Naive thymus-derived CD4-positive, alpha-beta T cell (primary cell): ENCODE measurements at regions not wholly inside any gene's neighbourhood (a gene's known extent, or its start where the extent isn't known, plus 50 kb on each side); places are given as distances from the start of the nearest gene placed in this dataset.
A peak's percentile ranks its signal among the peaks of the same experiment; 100 is the strongest.

ENCODE experiments used
- ATAC-seq: fragments of 150-1000 bp; cut with Tn5 transposase; 2 replicates; pipeline ENCODE4 v1.10.0; 2021; ENCODE audit warnings: mild to moderate bottlenecking, moderate library complexity
- CTCF ChIA-PET: fragments of 350-600 bp; sonication (Branson Sonifier 250); formaldehyde crosslinking; loops from one replicate; lab custom pipeline; 2021; ENCODE audit warnings: antibody characterized with exemption; lab: Charles Lee
- POLR2A ChIA-PET: fragments of 350-600 bp; sonication (Branson Sonifier 250); formaldehyde crosslinking; loops from one replicate; lab custom pipeline; 2021; ENCODE audit warnings: antibody characterized with exemption, inconsistent platforms; lab: Charles Lee
- DNase-seq, 9 donors: peaks; one replicate each; pipeline versions ENCODE4 v3.0.0 to v3.0.0-alpha.2; 2020 to 2022; ENCODE audit warnings: mixed read lengths in 1 of 9
- H3K27ac ChIP-seq: one replicate; pipeline ENCODE4 v1.7.0; 2013; ENCODE audit warnings: mild to moderate bottlenecking, low read depth, low read length, moderate library complexity
- H3K27me3 ChIP-seq, 2 donors: one replicate each; pipeline ENCODE4 v1.7.0; 2013; ENCODE audit warnings: low read length in 2 of 2, mild to moderate bottlenecking in 2 of 2, moderate library complexity in 2 of 2; ENCODE audit not compliant: control insufficient read depth in 2 of 2, insufficient read depth in 2 of 2
- H3K36me3 ChIP-seq, 3 experiments: 1 replicate in 2 of 3; 2 replicates in 1 of 3; pipeline ENCODE4 v1.7.0; 2013; ENCODE audit warnings: low read length in 3 of 3, mild to moderate bottlenecking in 3 of 3, moderate library complexity in 1 of 3; ENCODE audit not compliant: insufficient read depth in 3 of 3, control insufficient read depth in 2 of 3
- H3K4me1 ChIP-seq, 2 donors: one replicate each; pipeline ENCODE4 v1.7.0; 2013; ENCODE audit warnings: low read length in 2 of 2, mild to moderate bottlenecking in 2 of 2, moderate library complexity in 1 of 2; ENCODE audit not compliant: control insufficient read depth in 2 of 2, insufficient read depth in 2 of 2
- H3K4me3 ChIP-seq: 2 replicates; pipeline ENCODE4 v1.7.0; 2013; ENCODE audit warnings: mild to moderate bottlenecking, low read length
- H3K9me3 ChIP-seq, 3 experiments: 1 replicate in 2 of 3; 2 replicates in 1 of 3; pipeline ENCODE4 v1.7.0; 2013; ENCODE audit warnings: low read length in 3 of 3; ENCODE audit not compliant: control insufficient read depth in 2 of 3
- H3K27ac Mint-ChIP-seq, 9 donors: one replicate each; pipeline ENCODE4 v1.8.0; 2020 to 2022; ENCODE audit warnings: mixed read lengths in 9 of 9, mild to moderate bottlenecking in 8 of 9, moderate library complexity in 5 of 9, inconsistent platforms in 2 of 9
- H3K27me3 Mint-ChIP-seq, 5 donors: one replicate each; pipeline ENCODE4 v1.8.0; 2021 to 2022; ENCODE audit warnings: mixed read lengths in 5 of 5, mild to moderate bottlenecking in 1 of 5
- H3K36me3 Mint-ChIP-seq, 5 donors: one replicate each; pipeline ENCODE4 v1.8.0; 2020 to 2022; ENCODE audit warnings: mixed read lengths in 5 of 5, mild to moderate bottlenecking in 3 of 5, inconsistent platforms in 1 of 5
- H3K4me1 Mint-ChIP-seq, 7 donors: one replicate each; pipeline ENCODE4 v1.8.0; 2020 to 2022; ENCODE audit warnings: mixed read lengths in 7 of 7, mild to moderate bottlenecking in 3 of 7, inconsistent platforms in 1 of 7
- H3K4me3 Mint-ChIP-seq, 10 donors: one replicate each; pipeline ENCODE4 v1.8.0; 2020 to 2022; ENCODE audit warnings: mild to moderate bottlenecking in 10 of 10, mixed read lengths in 10 of 10, moderate library complexity in 6 of 10, inconsistent platforms in 2 of 10
- H3K9me3 Mint-ChIP-seq, 11 donors: one replicate each; pipeline ENCODE4 v1.8.0; 2020 to 2022; ENCODE audit warnings: mixed read lengths in 11 of 11, mild to moderate bottlenecking in 4 of 11, inconsistent platforms in 1 of 11, moderate library complexity in 1 of 11
- intact Hi-C, 2 donors: fragments of 100-400 bp; cut with micrococcal nuclease; formaldehyde crosslinking; loops; one replicate each; pipeline ENCODE4 v1.15.1; 2023

DNA sequence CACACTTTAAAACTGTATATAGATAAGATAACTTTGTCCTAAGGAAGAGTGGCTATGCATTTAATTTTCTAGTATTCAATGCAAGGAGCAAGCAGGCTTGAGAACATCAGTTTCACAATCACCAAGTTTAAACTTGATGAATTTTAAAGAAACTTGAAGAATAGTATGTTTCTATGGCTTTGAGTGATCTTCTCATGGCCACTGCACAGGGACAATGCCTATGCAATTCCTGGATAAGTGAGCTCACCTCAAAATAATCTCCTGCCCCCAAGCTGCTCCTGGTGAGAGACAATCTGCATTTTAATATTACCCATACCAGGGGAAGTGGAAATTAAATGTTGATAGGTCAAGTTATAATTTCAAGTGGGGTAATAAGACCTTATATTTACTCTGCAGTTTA is 376.6 kb upstream of the CBLB start:
- H3K4me3 Mint-ChIP-seq = no peak overlapping the region
- H3K9me3 ChIP-seq = no peaks in the 10 kb centered on the region
- no peak overlapping the region for H3K27ac ChIP-seq
- H3K27ac Mint-ChIP-seq = no peak overlapping the region
- no peak overlapping the region for H3K4me3 ChIP-seq
- ATAC-seq = no peak
- no peak for DNase-seq
- intact Hi-C loops = loop anchor here in 1 of 2 donors (5.0 kb wide), 1 partner anchor 42 kb away; no protein-coding TSS in a partner anchor
- no peaks in the 10 kb centered on the region for H3K27me3 Mint-ChIP-seq
- POLR2A ChIA-PET = interaction anchor here (1.4 kb wide), 1 partner anchor 12 kb away, joined by 3 read pairs; no protein-coding TSS in a partner anchor
- H3K27me3 ChIP-seq = no peaks in the 10 kb centered on the region
- H3K4me1 Mint-ChIP-seq = peaks cover 0 to 22% (median 0%) of the 10 kb centered on the region in 7 donors
- H3K9me3 Mint-ChIP-seq = peaks cover 0 to 16% (median 0%) of the 10 kb centered on the region in 11 donors
- peaks cover 0 to 27% (median 0%) of the 10 kb centered on the region in 5 donors for H3K36me3 Mint-ChIP-seq
- no peaks in the 10 kb centered on the region for H3K4me1 ChIP-seq
- CTCF ChIA-PET = no interaction called here
- H3K36me3 ChIP-seq = no peaks in the 10 kb centered on the region

DNA sequence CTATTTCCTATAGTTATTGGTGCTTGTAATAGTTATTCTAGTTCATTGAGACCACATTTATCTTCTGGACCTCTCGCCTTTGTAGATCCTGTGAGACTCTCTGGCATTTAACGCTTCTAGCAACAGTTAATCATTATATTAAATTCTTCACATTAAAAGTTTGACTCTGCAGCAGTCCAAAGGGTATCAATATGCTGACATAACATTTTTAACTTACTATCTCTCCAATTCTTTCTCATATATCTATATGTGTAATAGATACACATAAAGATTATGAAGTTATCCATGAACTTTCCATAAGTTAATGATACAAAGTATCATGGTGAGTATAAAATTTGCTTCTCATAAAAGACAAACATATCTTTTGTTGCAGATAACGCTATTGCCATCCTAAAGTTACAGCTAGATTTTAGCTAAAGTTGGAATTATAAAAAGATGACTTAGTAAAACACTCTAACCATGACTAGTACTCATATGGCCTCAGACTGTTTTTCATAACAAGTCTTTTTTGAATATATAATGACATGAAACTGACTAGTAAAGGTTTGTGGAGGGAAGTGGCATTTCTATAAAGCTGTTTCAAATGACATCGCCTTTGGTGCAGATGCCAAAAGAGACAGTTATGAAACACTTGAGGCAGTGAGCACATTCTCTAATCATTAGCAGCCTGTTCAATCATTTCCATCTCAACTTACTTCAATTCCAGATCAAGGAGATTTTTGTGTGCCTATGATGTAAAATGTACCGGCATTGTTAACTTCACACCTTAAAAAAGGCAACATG is 379.3 kb upstream of the CBLB start:
- no peak for ATAC-seq
- H3K9me3 ChIP-seq = no peaks in the 10 kb centered on the region
- CTCF ChIA-PET = no interaction called here
- H3K36me3 Mint-ChIP-seq = peaks cover 0 to 44% (median 4%) of the 10 kb centered on the region in 5 donors
- no peak overlapping the region for H3K27ac ChIP-seq
- no peaks in the 10 kb centered on the region for H3K36me3 ChIP-seq
- DNase-seq = no peak
- H3K4me3 Mint-ChIP-seq = peak overlapping the region in 1 of 10 donors; percentile 23
- H3K27me3 ChIP-seq = no peaks in the 10 kb centered on the region
- H3K27me3 Mint-ChIP-seq = no peaks in the 10 kb centered on the region
- peak overlapping the region in 1 of 9 donors; percentile 60 for H3K27ac Mint-ChIP-seq
- H3K4me3 ChIP-seq = no peak overlapping the region
- H3K4me1 Mint-ChIP-seq = peaks cover 0 to 27% (median 0%) of the 10 kb centered on the region in 7 donors
- no peaks in the 10 kb centered on the region for H3K4me1 ChIP-seq
- intact Hi-C loops = loop anchor here in 1 of 2 donors (5.0 kb wide), 1 partner anchor 39 kb away; no protein-coding TSS in a partner anchor
- POLR2A ChIA-PET = no interaction called here
- peaks cover 0 to 32% (median 6%) of the 10 kb centered on the region in 11 donors for H3K9me3 Mint-ChIP-seq

DNA sequence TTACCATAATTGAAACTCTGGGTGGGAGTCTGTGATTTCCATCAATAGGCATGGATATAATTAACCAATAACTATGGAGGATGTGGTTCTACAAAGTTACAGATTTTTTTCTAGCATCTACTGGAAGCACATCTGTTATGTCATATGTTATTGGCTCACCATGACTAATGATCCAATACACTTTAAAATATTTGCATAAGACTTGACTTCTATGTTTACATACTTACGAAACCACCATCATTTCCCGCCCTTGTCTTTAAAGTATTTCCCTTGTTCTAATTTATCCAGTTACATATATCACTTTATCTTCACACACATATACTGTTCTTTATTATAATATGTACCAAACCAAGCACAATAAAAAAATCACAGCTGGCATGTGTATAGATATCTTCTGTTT is 380.3 kb upstream of the CBLB start:
- H3K27me3 Mint-ChIP-seq = no peaks in the 10 kb centered on the region
- no peak overlapping the region for H3K4me3 ChIP-seq
- H3K9me3 ChIP-seq = no peaks in the 10 kb centered on the region
- H3K4me3 Mint-ChIP-seq = no peak overlapping the region
- peaks cover 0 to 37% (median 6%) of the 10 kb centered on the region in 11 donors for H3K9me3 Mint-ChIP-seq
- H3K36me3 Mint-ChIP-seq = peaks cover 0 to 47% (median 4%) of the 10 kb centered on the region in 5 donors
- H3K27ac Mint-ChIP-seq = no peak overlapping the region
- H3K27ac ChIP-seq = no peak overlapping the region
- ChIA-PET CTCF (no interaction called here), POLR2A (no interaction called here)
- ATAC-seq (no peak), DNase-seq (no peak)
- H3K36me3 ChIP-seq = no peaks in the 10 kb centered on the region
- peaks cover 0 to 25% (median 0%) of the 10 kb centered on the region in 7 donors for H3K4me1 Mint-ChIP-seq
- intact Hi-C loops = loop anchor here in 1 of 2 donors (5.0 kb wide), 1 partner anchor 38 kb away; no protein-coding TSS in a partner anchor
- H3K4me1 ChIP-seq = no peaks in the 10 kb centered on the region
- no peaks in the 10 kb centered on the region for H3K27me3 ChIP-seq

DNA sequence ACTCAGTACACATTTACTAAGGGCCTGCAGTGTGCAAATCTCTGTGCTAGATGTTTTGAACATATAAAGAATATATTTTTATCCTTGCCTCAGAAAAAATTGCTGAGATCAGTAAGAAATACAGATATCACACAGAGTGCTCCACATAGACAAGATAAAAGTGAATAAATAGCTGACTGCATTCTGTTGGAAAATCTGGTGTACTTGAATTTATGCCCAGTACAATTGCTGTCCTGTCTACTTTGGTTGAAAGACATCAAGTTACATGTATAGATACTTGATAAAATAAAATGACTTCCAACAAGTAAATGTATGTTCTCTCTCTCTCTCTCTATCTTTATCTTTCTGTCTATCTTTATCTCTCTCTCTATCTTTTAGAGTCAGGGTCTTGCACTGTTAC is 381.2 kb upstream of the CBLB start:
- ChIA-PET POLR2A (no interaction called here), CTCF (no interaction called here)
- intact Hi-C loops = loop anchor here in 1 of 2 donors (5.0 kb wide), 1 partner anchor 37 kb away; no protein-coding TSS in a partner anchor
- Mint-ChIP-seq H3K4me3 (no peak overlapping the region), H3K36me3 (peaks cover 0 to 46% (median 4%) of the 10 kb centered on the region in 5 donors), H3K27ac (no peak overlapping the region), H3K27me3 (no peaks in the 10 kb centered on the region), H3K9me3 (peaks cover 0 to 37% (median 6%) of the 10 kb centered on the region in 11 donors), H3K4me1 (peaks cover 0 to 27% (median 0%) of the 10 kb centered on the region in 7 donors)
- Histone ChIP-seq H3K9me3 (no peaks in the 10 kb centered on the region), H3K4me1 (no peaks in the 10 kb centered on the region), H3K27ac (no peak overlapping the region), H3K4me3 (no peak overlapping the region), H3K27me3 (no peaks in the 10 kb centered on the region), H3K36me3 (no peaks in the 10 kb centered on the region)
- no peak for DNase-seq
- no peak for ATAC-seq

DNA sequence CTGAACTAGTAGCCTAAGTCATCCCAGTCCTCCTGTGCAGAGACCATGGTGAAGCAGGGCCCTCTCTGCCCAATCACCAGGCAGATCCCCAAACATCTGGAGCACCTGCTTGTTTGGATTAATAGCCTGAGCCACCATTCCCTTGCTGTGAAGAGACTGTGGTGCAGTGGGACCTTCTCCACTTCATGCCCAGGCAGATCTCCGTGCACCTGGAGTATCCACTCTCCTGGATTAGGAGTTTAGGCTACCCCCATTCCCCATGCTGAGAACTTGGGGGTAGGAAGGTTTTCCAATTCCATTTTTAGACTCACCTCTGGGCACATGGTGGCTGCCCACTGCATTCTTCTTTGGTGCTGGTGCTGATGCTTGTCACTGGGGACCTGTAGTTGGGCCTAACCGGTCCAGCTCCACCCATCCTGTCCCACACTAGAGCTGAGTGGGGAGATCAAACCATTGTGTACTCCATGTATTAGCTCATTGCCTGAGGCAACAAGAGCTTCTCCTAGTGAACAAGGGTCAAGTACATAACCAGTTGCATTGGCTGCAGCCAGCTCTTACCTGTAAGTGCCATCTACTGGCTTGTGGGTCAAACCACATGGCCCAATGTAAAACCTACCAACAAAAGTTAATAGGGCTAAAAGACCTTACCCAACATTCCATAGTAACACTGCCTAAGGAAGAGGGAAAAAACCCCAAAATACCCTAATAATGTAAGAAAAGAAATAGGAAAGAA is 382.5 kb upstream of the CBLB start:
- no peak for ATAC-seq
- intact Hi-C loops = no loop called here
- H3K4me3 Mint-ChIP-seq = no peak overlapping the region

DNA sequence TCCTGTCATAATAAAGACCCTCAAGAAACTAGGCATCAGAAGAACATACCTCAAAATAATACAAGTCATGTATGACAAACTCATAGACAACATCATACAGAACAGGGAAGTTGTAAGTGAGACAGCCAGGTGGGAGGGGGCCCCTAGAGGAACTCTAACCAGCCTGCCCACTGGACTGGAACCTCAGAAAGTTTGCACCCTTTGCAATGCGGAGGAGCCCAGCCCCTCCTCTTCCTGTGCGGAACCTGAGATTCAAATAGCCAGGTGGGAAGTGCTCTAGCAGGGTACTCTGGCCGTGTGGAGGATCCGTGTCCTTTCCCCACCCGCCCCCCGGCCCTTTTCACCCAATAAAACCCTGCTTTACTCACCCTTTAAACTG is 387.0 kb upstream of the CBLB start:
- H3K36me3 Mint-ChIP-seq = peaks cover 0 to 32% (median 4%) of the 10 kb centered on the region in 5 donors
- no peaks in the 10 kb centered on the region for H3K27me3 Mint-ChIP-seq
- no peak overlapping the region for H3K4me3 ChIP-seq
- intact Hi-C loops = no loop called here
- peak; percentile 57 for ATAC-seq
- no peak overlapping the region for H3K27ac ChIP-seq
- DNase-seq = no peak
- peaks cover 0 to 17% (median 0%) of the 10 kb centered on the region in 7 donors for H3K4me1 Mint-ChIP-seq
- no peak overlapping the region for H3K4me3 Mint-ChIP-seq
- H3K4me1 ChIP-seq = no peaks in the 10 kb centered on the region
- no peaks in the 10 kb centered on the region for H3K36me3 ChIP-seq
- peaks cover 0 to 19% (median 4%) of the 10 kb centered on the region in 11 donors for H3K9me3 Mint-ChIP-seq
- no peak overlapping the region for H3K27ac Mint-ChIP-seq
- CTCF ChIA-PET = no interaction called here
- POLR2A ChIA-PET = no interaction called here
- H3K9me3 ChIP-seq = no peaks in the 10 kb centered on the region
- no peaks in the 10 kb centered on the region for H3K27me3 ChIP-seq

More for the DNA sequence above, 382.5 kb upstream of the CBLB start:
- Mint-ChIP-seq H3K36me3 (peaks cover 0 to 49% (median 4%) of the 10 kb centered on the region in 5 donors), H3K27me3 (no peaks in the 10 kb centered on the region), H3K27ac (peak overlapping the region in 1 of 9 donors; percentile 29), H3K9me3 (peaks cover 0 to 35% (median 6%) of the 10 kb centered on the region in 11 donors), H3K4me1 (peaks cover 0 to 32% (median 0%) of the 10 kb centered on the region in 7 donors)
- Histone ChIP-seq H3K36me3 (no peaks in the 10 kb centered on the region), H3K9me3 (no peaks in the 10 kb centered on the region), H3K27me3 (no peaks in the 10 kb centered on the region), H3K4me3 (no peak overlapping the region), H3K27ac (no peak overlapping the region), H3K4me1 (no peaks in the 10 kb centered on the region)
- CTCF ChIA-PET = no interaction called here
- POLR2A ChIA-PET = no interaction called here
- DNase-seq = no peak
